Activated naive CD8-positive, alpha-beta T cell treated with anti-CD3 and anti-CD28 coated beads, Interleukin-2, amount 50 U/mL, for 24 hours (primary cell): ENCODE measurements at regions not wholly inside any gene's neighbourhood (a gene's known extent, or its start where the extent isn't known, plus 50 kb on each side); places are given as distances from the start of the nearest gene placed in this dataset.

ENCODE experiments used
- ATAC-seq: fragments of 150-1000 bp; cut with Tn5 transposase; one replicate; pipeline ENCODE4 v1.10.0; 2021
- DNase-seq: peaks from one replicate; pipeline ENCODE4 v3.0.0; 2021
- H3K27ac Mint-ChIP-seq: one replicate; pipeline ENCODE4 v1.8.0; 2021; ENCODE audit warnings: mild to moderate bottlenecking, mixed read lengths
- H3K27me3 Mint-ChIP-seq: one replicate; pipeline ENCODE4 v1.8.0; 2021; ENCODE audit warnings: mixed read lengths
- H3K36me3 Mint-ChIP-seq: one replicate; pipeline ENCODE4 v1.8.0; 2021; ENCODE audit warnings: low read depth, mixed read lengths
- H3K4me1 Mint-ChIP-seq: one replicate; pipeline ENCODE4 v1.8.0; 2021; ENCODE audit warnings: mixed read lengths
- H3K4me3 Mint-ChIP-seq: one replicate; pipeline ENCODE4 v1.8.0; 2021; ENCODE audit warnings: mild to moderate bottlenecking, moderate library complexity, mixed read lengths
- H3K9me3 Mint-ChIP-seq: one replicate; pipeline ENCODE4 v1.8.0; 2021; ENCODE audit warnings: mixed read lengths

- no peak overlapping the region for H3K27ac Mint-ChIP-seq
- ATAC-seq = no peak
- no peaks in the 10 kb centered on the region for H3K9me3 Mint-ChIP-seq
- H3K4me1 Mint-ChIP-seq = no peaks in the 10 kb centered on the region
- no peak overlapping the region for H3K4me3 Mint-ChIP-seq
- H3K27me3 Mint-ChIP-seq = peaks cover 12% of the 10 kb centered on the region
- DNase-seq = no peak
- no peaks in the 10 kb centered on the region for H3K36me3 Mint-ChIP-seq
These were observed 952.7 kb downstream of the BRD1 start for GRCh38 chr22:48874956-48875355.

- Mint-ChIP-seq H3K4me3 (no peak overlapping the region), H3K9me3 (no peaks in the 10 kb centered on the region), H3K4me1 (no peaks in the 10 kb centered on the region), H3K36me3 (no peaks in the 10 kb centered on the region), H3K27me3 (peaks cover 12% of the 10 kb centered on the region), H3K27ac (no peak overlapping the region)
- no peak for ATAC-seq
- DNase-seq = no peak
These were observed 954.5 kb downstream of the BRD1 start for GRCh38 chr22:48873191-48873520.

DNA sequence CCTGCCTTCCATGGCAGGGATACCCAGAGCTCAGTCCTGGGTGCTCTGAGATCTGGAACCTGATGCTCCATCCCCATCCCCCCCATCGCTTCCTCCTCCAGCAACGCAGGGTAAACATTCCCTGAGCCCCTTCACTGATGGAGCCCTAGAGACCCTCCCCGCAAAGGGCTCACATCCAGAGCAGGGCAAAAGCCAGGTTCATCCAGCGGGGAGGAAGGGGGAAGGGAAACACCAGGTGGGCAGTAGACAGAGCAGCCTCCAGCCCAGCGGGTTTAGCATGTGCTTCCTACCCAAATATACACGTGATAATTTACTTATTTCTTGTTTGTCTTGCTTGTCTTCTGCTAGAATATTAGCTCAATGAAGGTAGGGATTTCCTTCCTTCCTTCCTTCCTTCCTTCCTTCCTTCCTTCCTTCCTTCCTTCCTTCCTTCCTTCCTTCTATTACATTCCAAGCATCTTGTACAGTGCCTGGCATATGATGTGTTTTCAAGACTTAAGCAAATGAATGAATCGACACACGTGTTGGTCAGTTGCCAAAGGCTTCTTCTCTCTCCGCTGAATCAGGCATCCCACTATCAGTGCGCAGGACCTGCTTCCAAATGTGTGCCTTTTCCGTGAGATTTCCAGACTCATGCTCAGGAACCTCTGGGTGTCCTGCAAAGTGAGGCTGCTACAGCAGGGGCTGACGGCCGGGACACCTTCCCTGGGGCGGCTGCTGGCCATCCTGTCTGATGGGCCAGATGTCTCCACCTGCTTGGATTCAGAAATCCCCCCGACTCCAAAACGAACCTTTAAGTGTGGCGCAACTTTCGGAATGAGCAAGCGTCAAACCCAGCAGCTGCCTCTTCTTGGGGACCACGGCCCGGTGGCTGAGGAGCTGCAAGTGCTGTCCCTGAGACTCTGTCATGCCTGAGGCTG is 955.1 kb downstream of the BRD1 start:
- Mint-ChIP-seq H3K27me3 (peaks cover 12% of the 10 kb centered on the region), H3K4me1 (no peaks in the 10 kb centered on the region), H3K4me3 (no peak overlapping the region), H3K36me3 (no peaks in the 10 kb centered on the region), H3K9me3 (no peaks in the 10 kb centered on the region), H3K27ac (no peak overlapping the region)
- DNase-seq (no peak), ATAC-seq (no peak)

DNA sequence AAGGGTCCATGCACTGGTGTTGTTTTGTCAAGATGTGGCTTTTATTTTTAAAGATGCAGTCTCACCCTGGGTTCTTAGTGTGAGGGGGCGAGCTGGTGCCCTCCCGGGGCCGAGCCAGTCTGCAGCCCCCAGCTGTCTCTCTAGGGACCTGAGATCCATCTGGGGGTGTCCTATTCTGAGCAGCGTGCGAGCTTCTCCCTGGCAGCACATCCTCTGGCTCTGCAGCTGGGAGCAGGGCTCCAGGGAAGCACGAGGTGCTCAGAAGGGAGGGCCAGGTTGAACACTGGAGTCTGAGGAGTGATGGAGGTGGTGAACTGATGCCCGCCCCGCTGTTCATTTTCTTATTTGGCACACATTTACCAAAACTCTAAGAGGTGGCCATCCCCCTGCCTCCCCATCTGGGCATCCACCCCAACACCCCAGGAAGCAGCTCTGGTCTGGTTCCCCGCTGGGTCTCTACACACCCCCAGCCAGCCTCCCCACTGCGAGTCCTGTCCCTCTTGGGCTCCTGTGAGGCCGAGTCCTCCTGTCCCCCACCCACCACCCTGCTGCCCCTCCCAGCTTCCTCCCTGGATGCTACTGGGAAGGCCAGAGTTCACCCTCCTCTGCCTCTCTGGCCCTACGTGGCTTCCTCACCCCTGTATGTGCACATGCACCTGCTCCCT is 956.4 kb downstream of the BRD1 start:
- Mint-ChIP-seq H3K36me3 (no peaks in the 10 kb centered on the region), H3K4me1 (no peaks in the 10 kb centered on the region), H3K27me3 (peaks cover 11% of the 10 kb centered on the region), H3K9me3 (no peaks in the 10 kb centered on the region), H3K4me3 (no peak overlapping the region), H3K27ac (no peak overlapping the region)
- ATAC-seq = no peak
- DNase-seq = no peak

DNA sequence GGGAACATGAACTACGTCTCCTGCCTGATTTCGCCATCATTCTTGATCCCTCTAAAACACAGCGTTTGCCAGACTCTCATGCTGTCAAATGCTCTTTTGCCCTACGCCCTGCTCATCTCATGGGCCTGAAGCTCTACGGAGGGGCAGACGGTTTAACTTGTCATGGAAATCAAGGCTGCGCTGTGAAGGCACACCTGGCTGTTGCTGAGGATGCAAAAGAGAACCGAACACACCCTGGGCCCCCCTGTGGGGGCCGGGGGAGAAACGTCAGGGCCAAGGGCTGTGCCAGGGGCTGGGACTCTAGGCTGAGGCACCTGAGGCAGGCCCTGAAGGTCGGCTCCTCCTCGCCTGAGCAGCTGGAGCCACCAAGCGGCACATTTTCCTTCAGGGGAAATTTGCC is 957.2 kb downstream of the BRD1 start:
- Mint-ChIP-seq H3K4me1 (no peaks in the 10 kb centered on the region), H3K36me3 (no peaks in the 10 kb centered on the region), H3K27ac (no peak overlapping the region), H3K27me3 (peaks cover 7% of the 10 kb centered on the region), H3K4me3 (no peak overlapping the region), H3K9me3 (no peaks in the 10 kb centered on the region)
- DNase-seq = no peak
- no peak for ATAC-seq

- H3K36me3 Mint-ChIP-seq = no peaks in the 10 kb centered on the region
- DNase-seq (no peak), ATAC-seq (no peak)
- H3K27me3 Mint-ChIP-seq = peaks cover 9% of the 10 kb centered on the region
- H3K4me3 Mint-ChIP-seq = no peak overlapping the region
- no peaks in the 10 kb centered on the region for H3K4me1 Mint-ChIP-seq
- H3K27ac Mint-ChIP-seq = no peak overlapping the region
- H3K9me3 Mint-ChIP-seq = no peaks in the 10 kb centered on the region
These were observed 957.9 kb downstream of the BRD1 start for GRCh38 chr22:48869788-48870187.

DNA sequence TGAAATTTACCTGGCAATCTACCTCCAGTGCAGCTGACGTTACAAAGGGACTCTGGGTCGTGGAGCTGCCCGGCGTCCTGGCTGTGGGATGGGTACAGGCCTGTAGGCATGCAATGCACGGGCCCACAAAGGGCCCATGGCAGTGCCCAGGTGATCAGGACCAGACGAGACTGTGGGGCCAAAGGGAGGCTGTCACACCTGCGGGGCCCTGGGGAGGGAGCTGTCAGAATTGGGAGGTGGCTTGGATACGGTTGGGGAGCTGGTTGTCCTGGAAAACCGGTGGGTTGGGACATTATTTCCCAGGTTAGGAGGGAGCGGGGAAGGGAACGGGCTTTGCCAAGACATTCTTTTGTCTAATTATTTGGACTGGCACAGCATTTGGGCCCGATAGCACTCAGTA is 958.5 kb downstream of the BRD1 start:
- H3K4me1 Mint-ChIP-seq = no peaks in the 10 kb centered on the region
- no peaks in the 10 kb centered on the region for H3K9me3 Mint-ChIP-seq
- no peaks in the 10 kb centered on the region for H3K36me3 Mint-ChIP-seq
- DNase-seq (no peak), ATAC-seq (no peak)
- H3K27me3 Mint-ChIP-seq = peaks cover 6% of the 10 kb centered on the region
- no peak overlapping the region for H3K27ac Mint-ChIP-seq
- H3K4me3 Mint-ChIP-seq = no peak overlapping the region

DNA sequence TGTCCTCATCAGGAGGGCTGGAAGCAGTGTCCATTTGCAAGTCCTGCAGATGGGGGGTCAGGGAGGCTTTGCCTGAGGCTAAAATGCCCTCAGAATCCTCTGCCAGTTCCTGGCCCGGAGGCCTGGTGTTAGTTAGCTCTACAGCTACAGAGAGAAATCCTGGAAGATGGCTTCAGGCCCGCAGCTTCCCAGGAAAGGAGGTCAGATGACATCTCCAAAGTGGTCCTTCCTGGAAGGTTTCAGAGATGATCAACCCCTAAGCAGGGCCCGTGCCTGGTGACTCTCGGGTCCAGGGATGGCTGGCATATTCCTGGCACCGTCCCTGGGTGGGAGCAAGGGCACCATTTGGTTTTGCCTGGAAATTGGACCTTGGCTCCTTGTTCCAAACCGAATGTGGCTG is 959.1 kb downstream of the BRD1 start:
- H3K4me3 Mint-ChIP-seq = no peak overlapping the region
- ATAC-seq (no peak), DNase-seq (no peak)
- H3K27me3 Mint-ChIP-seq = peaks cover 6% of the 10 kb centered on the region
- H3K4me1 Mint-ChIP-seq = no peaks in the 10 kb centered on the region
- H3K36me3 Mint-ChIP-seq = no peaks in the 10 kb centered on the region
- H3K27ac Mint-ChIP-seq = no peak overlapping the region
- H3K9me3 Mint-ChIP-seq = no peaks in the 10 kb centered on the region

- no peak for DNase-seq
- no peaks in the 10 kb centered on the region for H3K36me3 Mint-ChIP-seq
- peaks cover 6% of the 10 kb centered on the region for H3K27me3 Mint-ChIP-seq
- no peak overlapping the region for H3K4me3 Mint-ChIP-seq
- ATAC-seq = no peak
- H3K9me3 Mint-ChIP-seq = no peaks in the 10 kb centered on the region
- H3K4me1 Mint-ChIP-seq = no peaks in the 10 kb centered on the region
- H3K27ac Mint-ChIP-seq = no peak overlapping the region
These were observed 959.8 kb downstream of the BRD1 start for GRCh38 chr22:48867891-48868290.

- Mint-ChIP-seq H3K4me1 (no peaks in the 10 kb centered on the region), H3K27me3 (peaks cover 2% of the 10 kb centered on the region), H3K9me3 (no peaks in the 10 kb centered on the region), H3K4me3 (no peak overlapping the region), H3K36me3 (no peaks in the 10 kb centered on the region), H3K27ac (no peak overlapping the region)
- DNase-seq = no peak
- ATAC-seq = no peak
These were observed 960.6 kb downstream of the BRD1 start for GRCh38 chr22:48866906-48867681.

- Mint-ChIP-seq H3K4me3 (no peak overlapping the region), H3K4me1 (no peaks in the 10 kb centered on the region)
- ATAC-seq = no peak
These were observed 962.9 kb downstream of the BRD1 start for GRCh38 chr22:48864748-48865147.

DNA sequence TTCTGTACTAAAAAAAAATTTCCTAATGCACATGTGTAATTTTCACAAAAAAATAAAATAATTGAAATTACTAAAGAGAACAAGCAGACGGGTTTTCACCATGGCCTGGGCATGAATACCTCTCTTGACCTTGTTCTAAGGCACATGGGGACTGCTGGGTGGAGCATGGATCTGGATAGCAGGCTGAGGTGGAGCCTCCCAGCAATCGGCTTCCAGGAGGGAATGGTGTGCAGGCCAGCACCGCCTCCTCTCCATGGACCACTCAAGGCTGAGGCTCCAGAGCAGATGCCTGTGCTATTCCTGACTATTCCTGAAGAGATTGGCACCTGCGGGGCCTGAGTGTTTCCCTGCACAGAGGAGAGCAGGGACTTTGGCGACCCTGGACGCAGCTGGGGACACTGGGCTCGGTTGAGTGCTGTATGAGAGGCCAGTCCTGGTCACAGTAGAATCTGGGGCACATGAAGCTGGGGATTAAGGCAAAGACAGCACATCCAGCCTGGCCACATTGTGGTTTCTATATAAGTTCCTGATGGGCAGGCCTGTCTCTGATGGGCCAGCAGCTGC is 963.6 kb downstream of the BRD1 start:
- DNase-seq (no peak), ATAC-seq (no peak)
- H3K4me3 Mint-ChIP-seq = no peak overlapping the region
- peaks cover 5% of the 10 kb centered on the region for H3K27me3 Mint-ChIP-seq
- no peak overlapping the region for H3K27ac Mint-ChIP-seq
- H3K9me3 Mint-ChIP-seq = no peaks in the 10 kb centered on the region
- H3K4me1 Mint-ChIP-seq = no peaks in the 10 kb centered on the region
- H3K36me3 Mint-ChIP-seq = no peaks in the 10 kb centered on the region

More at GRCh38 chr22:48864748-48865147, 962.9 kb downstream of the BRD1 start:
- Mint-ChIP-seq H3K36me3 (no peaks in the 10 kb centered on the region), H3K9me3 (no peaks in the 10 kb centered on the region), H3K27me3 (peaks cover 4% of the 10 kb centered on the region), H3K27ac (no peak overlapping the region)
- no peak for DNase-seq

DNA sequence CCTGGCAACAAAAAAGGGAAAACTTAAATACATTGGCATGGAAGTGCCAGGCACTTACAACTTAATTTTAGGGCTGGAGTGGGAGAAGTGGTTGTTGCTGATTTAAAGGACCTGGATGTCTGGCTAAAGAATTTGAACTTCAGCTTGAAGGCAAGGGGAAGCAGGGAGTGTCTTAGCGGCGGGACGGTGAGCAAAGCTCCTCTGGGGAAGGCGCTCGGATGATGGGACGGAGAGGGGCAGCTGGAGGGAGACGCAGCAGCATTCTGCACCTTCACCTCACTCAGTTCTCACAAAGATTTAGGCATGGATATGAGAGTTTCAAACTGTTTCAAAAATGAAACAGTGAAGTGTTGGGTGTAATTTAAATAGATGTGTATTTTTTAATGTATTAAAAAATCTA is 967.1 kb downstream of the BRD1 start:
- no peak for DNase-seq
- ATAC-seq = no peak
- Mint-ChIP-seq H3K4me3 (no peak overlapping the region), H3K27ac (no peak overlapping the region), H3K27me3 (peaks cover 11% of the 10 kb centered on the region), H3K9me3 (no peaks in the 10 kb centered on the region), H3K36me3 (no peaks in the 10 kb centered on the region), H3K4me1 (no peaks in the 10 kb centered on the region)

GRCh38 chr22:48858856-48859255 is 968.8 kb downstream of the BRD1 start:
- DNase-seq (no peak), ATAC-seq (no peak)
- no peak overlapping the region for H3K4me3 Mint-ChIP-seq
- H3K36me3 Mint-ChIP-seq = no peaks in the 10 kb centered on the region
- peaks cover 9% of the 10 kb centered on the region for H3K27me3 Mint-ChIP-seq
- H3K9me3 Mint-ChIP-seq = no peaks in the 10 kb centered on the region
- no peaks in the 10 kb centered on the region for H3K4me1 Mint-ChIP-seq
- H3K27ac Mint-ChIP-seq = no peak overlapping the region
